SH-SY5Y (cell line): ENCODE measurements at regions not wholly inside any gene's neighbourhood (a gene's known extent, or its start where the extent isn't known, plus 50 kb on each side); places are given as distances from the start of the nearest gene placed in this dataset.

Experiments
- GATA2 ChIP-seq: IDR thresholded peaks from 2 replicates; pipeline ENCODE4 v1.6.1; 2011; ENCODE audit warnings: mild to moderate bottlenecking, low read depth, low read length
- GATA3 ChIP-seq: IDR thresholded peaks from 2 replicates; pipeline ENCODE4 v1.6.1; 2011; ENCODE audit warnings: low read depth, mild to moderate bottlenecking, low read length, moderate library complexity

DNA sequence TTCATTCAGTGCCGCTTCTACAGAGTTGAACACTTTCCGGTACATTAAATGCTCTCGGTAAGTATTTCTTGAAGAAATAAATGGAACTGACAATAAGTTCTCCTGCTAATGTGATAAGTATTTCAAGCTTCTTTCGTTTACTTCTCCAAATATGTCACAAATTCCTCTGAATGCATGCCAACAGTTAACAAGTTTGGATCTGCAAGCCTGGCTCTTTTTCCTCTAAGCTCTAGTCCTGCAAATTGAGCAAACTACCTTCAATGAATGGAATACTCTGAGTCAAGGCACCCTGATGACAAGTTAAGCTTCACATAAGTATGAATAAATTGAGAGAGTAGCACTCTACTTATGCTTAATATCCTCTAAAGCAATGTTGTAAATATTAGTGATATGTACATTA, 403.6 kb downstream of the PDGFC start:
- TF ChIP-seq GATA2 = no peak
- TF ChIP-seq GATA3 = no peak
